DMS153 (cell line): ENCODE measurements at regions not wholly inside any gene's neighbourhood (a gene's known extent, or its start where the extent isn't known, plus 50 kb on each side); places are given as distances from the start of the nearest gene placed in this dataset.

Experiments used
- DNase-seq: peaks from one replicate; lab custom pipeline; 2025; lab: John Stamatoyannopoulos, UW

DNA sequence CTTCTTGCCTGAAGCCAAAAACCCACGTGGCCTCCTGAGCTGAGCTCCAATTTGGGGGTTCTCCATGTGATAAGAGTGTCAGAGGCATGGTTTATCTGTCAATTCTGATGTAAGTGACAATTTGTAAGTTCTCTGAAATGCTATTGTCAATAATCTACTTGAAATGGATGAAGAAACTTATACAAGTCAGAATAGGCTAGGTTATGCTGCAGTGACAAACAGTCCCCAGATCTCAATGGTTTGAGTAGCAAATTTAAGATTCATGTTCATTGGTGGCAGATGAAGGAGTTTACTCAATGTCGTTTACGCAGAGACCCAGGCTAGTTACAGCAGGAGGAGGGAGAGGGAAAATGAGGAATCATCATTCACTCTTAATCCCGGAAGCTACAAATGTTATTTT is 352.4 kb downstream of the KIF16B start:
- no peak for DNase-seq

DNA sequence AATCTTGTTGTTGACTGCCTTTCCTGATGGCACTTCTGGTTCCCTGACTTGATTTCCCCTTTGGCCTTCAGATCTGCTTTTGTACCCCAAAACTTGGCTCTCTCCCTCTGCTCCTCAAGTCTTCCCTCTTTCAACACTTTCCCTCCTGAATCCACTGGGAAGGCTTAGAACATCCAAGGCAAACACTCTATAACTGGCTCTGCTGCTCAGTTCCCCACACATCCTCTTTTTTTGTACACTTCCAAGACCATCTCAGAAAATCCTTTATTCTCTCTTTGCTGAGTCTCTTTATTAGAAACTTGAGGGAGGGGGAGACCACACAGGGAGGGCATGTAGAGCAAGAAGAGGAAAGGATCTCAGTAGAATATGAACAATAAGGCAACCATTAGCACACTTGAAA is 354.1 kb downstream of the KIF16B start:
- DNase-seq: no peak

DNA sequence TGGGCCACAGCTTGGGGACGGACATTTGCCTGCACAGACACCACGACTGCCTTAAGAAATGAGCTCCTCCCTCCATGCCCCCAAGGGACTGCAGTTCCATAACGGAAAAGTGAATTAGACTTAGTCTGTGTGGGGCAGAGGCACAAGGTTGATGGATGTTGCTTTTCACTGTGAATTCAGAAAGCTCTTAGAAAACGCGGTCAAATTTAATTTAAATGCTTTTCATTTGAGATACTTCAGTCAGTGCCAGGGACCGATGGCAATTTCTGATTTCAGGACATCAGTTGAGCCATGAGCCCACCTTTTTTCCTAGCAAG is 356.4 kb downstream of the KIF16B start:
- no peak for DNase-seq

DNA sequence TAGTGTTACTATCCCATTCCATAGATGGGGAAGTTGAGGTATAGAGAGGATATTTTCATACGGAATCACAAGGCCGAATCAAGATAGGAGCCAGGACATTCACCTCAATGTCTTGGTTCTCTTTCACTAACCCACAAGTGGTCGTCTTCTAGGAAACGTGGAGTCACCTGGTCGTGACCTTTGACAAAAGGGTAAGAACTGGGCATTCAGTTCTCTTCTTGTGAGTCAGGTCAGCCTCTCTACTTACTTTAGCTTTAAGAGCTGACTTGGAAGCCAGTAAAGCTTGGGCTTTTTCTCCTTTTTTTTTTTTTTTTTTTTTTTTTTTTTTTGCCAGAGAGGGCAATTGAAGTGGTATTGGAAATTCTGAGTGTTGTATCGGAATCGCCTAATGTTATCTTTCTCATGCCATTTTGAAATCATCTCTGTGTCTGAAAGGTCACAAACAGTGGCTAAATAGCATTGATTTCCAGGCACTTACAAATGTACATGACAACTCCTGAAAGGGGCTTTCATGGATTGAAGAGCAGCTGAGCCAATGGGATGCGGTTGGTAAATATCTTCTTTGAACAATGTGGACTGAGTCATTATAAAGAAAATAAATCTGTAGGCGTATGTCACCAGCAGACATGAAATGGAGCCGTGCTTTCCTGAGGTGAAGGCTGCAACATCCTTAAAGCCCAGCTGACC is 356.9 kb downstream of the KIF16B start:
- peak; percentile 39 for DNase-seq

DNA sequence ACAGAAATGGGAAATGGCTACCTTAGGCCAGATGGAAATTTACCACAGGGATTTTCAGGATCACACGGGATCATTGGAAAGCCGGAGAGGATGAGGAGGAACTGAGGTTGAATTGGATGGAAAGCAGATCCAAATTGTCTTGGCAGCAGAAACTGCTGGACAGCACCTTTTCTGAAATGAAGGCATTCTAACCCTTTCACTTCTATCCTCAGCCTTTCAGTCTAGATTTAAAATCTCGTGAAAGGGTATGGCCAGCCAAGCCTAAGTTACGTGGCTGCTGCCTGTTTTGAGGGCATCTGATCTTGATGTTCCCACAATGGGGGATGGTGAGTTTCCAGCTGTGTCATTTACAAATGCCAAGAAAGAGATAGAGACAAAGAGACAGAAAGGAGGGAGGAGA is 358.2 kb downstream of the KIF16B start:
- no peak for DNase-seq

DNA sequence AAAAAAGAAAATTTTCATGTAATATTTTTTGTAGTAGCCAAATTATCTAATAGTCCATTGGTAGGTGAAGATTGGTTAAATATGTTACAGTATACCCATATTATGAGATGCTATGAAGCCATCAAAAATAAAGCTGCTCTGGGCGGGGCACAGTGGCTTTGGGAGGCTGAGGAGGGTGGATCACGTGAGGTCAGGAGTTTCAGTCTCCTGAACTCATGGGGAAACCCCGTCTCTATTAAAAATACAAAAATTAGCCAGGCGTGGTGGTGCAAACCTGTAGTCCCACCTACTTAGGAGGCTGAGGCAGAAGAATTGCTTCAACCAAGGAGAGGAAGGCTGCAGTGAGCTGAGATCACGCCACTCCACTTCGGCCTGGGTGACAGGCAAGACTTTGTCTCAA is 360.5 kb downstream of the KIF16B start:
- DNase-seq: no peak

DNA sequence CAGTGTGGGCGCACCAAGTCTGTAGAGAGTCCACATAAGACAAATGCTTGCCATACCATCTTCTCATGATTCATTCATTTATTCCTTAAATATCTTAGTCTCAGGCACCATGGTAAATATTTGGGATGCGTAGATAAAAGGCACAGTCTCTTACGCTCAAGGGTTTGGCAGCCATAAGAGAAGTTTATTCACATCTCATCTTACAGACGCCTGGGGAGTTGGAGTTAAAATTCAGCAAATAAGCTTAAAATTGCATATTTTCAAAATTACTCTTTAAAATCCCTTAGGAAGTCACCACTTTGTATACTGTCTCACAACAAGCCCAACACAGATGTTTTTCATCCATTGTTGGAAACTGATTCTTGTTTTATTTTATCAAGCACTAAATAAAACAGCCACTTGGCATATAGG is 363.3 kb downstream of the KIF16B start:
- DNase-seq: no peak

DNA sequence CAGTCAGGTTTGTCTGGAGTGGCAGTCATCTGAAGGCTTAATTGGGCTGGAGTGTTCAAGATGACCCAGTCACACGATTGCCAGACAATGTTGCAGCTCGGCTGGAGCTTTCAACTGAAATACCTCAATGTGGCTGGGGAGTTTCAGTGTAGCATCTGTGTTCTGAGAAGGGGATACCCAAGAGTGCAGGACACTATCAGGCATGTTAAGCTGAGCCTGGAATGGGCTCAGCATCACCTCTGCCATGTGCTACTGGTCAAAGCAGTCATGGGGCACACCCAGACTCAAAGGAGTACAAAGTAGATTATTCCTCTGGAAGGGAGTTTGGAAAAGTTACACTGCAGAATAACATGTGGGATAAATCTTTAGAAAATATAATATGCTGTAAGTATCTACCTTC is 363.9 kb downstream of the KIF16B start:
- DNase-seq: no peak

DNA sequence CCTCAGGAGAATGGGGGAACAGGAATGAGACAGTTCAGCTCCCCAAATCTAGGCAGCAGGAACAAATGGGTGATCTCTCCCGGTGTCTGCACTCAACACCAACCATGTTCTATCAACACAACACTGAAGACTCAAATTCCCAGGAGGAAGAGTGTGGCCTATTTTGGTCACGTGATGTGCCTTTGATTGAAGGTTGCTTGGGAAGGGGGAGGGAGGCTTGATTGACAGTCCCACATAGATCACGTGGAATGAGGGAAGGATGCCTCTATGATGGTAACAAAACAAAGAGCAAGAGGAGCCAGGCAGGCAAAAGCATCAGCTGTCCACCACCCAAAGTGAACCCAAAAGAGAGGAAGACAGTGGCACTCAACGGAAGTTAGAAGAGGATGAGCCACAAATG is 364.8 kb downstream of the KIF16B start:
- DNase-seq: no peak

DNA sequence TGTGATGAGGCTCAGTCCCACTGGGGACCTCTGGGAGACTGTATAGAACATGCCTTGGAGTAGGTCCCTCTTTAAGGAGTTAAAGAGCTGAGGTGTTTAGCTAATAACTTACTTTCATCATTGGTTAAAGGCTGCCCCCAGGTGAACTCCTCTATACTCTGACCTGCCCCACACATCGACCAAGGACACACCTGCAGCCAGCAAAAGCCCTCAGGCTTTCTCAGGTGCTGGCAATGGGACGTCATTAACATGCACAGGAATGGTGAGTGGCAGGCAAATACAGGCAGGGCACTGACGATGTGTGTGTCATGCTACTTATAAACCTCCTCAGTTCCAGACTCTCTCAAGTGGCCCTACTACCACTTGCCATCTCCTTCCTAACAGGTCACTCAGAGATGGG is 366.4 kb downstream of the KIF16B start:
- no peak for DNase-seq

DNA sequence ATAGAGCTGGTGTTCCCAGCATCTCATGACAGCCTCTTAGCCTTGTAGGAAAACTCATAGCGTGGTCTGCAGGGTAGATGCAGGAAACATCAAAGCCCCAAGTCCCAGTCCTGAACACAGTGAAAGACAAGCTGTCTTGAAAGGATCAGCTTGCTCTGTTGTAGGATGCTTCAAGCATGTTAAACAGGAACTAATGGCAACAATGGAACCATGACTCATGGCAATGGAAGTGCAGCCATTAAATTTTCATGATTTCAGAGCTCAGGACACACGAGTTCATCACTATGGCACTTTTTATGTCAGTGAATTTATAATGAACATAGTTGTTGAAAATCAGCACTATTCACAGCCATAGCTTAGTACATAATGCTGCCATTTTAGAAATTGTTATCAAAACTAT is 367.7 kb downstream of the KIF16B start:
- DNase-seq: no peak

DNA sequence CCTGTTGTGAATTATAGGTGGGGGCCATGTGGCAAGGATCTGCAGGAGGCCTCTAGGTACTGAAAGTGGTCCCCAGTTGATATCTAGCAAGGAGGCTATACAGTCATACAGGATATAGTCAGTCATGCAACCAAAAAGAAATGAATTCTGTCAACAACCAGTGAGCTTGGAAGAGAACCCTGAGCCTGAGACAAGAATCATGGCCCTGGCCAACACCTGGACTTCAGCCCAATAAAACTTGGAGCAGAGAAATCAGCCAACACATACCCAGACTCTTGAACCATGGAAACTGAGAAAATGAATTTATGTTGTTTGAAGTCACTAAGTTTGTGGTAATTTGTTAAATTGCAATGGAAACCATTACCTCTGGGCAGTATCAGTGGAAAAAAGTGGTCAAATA is 370.2 kb downstream of the KIF16B start:
- no peak for DNase-seq

DNA sequence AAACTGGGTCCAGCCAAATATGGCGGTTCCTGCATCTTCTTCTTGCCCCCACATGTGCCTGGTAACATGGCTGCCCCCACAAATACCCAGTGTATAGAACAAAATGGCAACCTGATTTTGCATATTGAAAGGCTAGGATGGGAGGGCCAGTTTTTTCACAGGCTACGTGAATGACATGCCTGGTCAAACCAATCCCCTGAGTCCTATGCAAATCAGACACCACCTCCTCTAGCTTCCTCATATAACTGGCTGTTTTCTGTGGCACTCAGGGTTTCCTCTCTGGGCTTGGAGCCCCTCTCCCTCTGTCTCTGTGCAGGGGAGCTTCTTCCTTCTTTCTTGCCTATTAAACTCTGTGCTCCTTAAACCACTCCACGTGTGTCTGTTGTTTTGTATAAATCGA is 372.1 kb downstream of the KIF16B start:
- no peak for DNase-seq

DNA sequence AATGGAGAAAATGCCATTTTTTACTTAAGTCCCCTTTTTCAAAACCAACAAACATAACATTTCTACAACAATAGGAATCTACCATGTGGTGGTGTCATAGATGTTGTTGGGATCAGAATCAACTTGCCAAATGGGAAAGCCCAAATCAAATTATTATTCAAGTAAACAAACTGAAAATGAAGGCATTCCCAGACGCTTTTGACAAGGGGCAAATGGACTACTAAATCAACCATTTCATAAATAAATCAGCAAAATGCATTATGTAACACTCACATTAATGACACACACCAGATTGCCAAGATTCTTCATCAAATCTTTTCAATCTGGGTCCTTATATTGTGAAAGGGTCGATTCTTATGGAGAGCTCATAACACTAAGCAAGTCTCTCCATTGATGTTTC is 375.6 kb downstream of the KIF16B start:
- DNase-seq: no peak

DNA sequence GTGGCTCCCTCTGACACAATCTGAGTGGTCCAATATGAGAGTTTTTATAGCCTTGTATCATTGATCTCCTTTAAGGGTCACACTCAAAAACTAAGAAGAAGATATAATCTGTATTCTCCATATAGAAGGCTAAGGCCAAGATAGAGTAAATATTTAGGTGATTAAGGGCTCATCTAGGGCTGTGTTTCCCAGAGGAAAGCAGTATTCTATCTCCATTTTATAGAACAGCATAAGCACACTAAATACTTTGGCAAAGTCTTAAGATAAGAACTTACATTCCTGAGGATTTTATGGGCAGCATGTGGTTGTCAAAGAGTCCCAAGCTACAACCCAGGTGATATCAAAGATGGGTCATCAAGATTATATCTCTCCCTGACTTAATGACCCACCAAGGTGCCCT is 377.6 kb downstream of the KIF16B start:
- no peak for DNase-seq

DNA sequence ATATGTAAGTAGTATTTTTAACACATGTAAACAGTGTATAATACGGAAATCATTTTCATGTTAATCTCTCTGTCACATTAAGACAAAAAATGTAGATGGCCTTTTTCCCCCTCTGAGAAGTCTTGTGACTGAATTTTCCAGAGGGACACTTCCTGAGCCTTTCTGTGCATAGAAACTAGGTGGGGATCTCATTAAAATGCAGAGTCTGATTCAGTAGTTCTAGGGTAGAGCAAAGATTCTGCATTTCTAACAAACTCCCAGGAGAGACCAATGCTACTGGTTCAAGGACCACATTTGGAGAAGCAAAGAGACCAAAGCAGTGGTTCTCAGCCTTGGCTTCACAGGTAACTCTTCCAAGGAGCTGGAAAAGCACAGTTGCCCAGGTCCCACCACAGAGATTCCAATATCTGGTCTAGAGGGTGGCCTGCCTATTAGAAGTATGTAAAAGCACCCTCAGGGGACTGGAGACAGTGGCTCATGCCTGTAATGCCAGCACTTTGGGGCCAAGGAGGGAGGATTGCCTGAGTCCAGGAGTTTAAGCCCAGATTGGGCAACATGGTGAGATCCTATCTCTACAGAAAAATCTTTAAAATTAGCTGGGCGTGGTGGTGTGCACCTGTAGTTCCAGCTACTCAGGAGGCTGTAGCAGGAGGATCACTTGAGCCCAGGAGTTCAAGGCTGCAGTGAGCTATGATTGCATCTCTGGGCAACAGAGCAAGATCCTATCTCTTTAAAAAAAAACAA is 378.5 kb downstream of the KIF16B start:
- DNase-seq: no peak

DNA sequence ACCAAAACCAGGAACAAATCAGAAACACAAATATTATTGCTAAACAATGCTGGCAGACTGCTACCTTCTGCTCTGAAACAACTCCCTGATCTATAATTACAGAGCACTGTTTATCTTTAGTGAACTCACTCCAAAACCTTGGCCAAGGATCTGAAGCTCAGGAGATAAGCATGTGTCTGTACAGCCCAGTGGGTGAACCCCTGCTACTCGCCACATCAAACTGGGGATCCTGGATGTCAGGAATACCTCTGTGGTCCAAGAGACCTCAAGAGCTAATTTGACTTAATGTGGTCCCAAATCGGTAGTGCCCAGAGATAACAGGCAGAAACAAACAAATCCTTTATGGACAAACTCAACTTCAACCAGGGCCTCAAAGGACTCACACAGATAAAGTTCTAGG is 381.8 kb downstream of the KIF16B start:
- DNase-seq: no peak

DNA sequence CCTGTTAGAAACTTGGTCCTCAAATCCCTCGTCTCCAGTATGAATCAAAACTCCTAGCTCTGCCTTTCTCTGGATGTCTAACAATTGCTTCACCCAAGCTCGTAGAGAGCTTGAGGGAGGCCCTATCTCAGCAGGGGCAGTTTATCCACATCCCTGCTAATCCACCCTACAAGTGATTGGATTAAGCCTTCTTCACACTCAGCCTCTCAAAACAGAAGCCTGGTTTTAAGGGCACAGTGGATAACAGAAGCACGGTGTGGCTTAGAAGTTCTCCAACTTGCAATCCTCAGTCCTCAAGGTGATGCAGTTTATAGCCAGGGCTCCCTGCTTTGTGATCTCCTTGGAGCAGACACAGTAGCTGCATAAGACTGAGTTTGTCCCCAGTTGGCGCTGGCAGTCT is 383.9 kb downstream of the KIF16B start:
- no peak for DNase-seq

DNA sequence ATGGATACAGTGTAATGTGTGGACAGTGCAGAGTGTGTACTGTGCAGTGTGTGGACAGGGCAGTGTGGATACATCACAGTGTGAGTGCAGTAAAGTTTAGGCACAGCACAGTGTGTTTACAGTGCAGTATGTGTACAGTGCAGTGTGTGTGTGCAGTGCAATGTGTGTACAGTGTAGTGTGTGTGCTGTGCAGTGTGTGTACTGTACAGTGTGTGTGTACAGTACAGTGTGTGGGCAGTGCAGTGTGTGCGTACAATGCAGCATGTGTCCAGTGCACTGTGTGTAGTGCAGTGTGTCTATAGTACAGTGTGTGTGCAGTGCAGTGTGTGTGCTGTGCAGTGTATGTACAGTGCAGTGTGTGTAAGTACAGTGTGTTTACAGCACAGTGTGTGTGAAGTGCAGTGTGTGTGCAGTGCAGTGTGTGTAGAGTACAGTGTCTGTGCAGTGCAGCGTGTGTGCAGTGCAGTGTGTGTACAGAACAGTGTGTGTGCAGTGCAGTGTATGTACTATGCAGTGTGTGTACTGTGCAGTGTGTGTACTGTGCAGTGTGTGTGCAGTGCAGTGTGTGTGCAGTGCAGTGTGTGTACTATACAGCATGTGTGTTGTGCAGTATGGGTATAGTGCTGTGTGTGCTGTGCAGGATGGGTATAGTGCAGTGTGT is 385.2 kb downstream of the KIF16B start:
- no peak for DNase-seq

DNA sequence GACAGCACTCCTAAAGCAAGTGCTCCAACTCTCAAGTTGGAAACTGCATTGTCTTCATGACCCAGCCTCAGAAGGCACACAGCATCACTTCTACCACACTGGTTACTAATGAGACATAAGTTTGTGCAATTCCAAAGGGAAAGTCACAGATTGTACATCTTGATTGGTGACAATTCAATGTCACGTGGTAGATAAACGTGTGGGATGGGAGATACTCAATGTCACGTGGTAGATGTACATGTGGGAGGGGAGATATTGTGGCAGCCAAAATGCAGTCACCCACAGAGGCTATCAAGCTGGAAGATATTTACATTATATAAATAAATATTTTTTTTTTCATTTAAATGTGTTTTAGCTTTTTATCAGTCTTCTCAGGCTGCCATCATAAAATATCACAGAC is 393.3 kb downstream of the KIF16B start:
- no peak for DNase-seq

DNA sequence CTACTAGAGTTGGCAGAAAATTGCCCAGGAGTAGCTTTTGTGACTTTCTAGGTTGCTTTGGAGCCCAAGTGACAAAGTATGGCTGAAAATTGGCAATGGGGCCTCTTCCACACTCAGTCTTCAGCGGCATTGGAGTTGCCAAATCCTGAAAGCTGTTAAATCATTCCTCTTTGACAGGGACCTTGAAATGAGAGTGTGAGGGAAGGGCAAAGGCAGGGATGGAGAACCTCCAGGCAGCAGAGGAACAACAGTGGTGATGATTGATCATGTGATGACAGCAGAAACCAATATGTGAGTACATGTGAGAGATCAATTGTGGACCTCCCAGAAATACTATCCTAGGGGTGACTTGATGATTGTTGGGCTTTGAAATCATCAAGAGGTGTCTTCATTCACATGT is 393.9 kb downstream of the KIF16B start:
- no peak for DNase-seq

DNA sequence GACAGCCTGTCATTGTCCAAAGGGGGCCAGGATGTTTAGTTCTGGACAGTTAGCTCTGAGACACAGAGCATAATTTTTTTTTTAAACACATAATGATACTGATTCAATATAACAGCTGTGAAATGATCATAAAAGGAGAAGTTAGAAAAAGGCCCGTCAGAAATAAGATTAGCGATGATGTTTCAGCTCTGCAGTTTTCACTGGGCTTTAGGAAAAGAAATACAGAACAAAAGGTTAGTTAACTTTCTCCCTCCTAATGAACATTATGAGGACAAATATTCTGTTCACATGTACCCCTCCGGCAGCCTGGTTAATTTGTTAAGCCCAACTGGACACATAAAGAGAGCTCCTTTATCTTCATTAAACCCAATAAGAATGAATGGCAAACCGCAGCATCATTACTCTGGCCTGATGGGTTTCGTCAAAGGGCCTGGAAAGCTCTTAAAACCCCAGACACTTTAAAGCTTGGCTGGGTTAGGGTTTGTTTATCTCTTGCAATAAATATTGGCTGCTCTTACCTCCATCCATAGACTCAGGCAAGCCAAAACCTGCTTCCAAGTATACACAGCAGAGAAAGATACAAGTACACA is 394.6 kb downstream of the KIF16B start:
- DNase-seq: no peak

DNA sequence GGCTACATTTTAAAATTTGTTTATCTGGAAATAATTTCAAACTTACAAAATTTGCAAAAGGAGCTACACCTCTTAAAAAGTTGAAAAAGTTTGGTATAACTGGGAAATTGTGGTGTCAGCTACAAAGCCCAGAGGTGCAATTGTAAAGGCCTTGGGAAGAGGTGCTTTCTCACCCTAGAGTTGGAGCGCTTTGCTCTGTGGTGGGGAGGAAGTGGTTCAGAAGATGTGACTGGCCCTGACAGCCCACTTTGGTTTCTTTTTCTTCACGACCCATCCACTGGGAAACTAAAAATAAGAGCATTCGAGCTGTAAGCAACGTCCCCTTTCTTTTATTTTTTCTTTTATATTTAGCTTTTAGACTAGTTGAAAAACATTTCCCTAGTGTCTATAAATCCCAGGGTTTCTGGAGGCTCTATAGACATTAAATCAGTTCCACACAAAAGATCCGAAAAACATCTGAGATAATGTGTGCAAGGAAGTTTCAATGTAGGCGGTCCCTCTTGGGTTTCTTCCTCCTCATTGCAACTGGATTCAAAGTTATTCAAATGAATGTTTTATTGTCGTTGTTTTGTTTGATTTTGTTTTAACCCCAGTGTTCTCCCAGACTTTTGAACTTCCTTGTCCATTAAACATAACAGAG is 397.8 kb downstream of the KIF16B start:
- no peak for DNase-seq
